ENCODE measurements at regions not wholly inside any gene's neighbourhood (a gene's known extent, or its start where the extent isn't known, plus 50 kb on each side); places are given as distances from the start of the nearest gene placed in this dataset.

GRCh38 chr2:121028577-121028976 lies 256.4 kb downstream of the TFCP2L1 start:
- TF ChIP-seq, protein P1, sequence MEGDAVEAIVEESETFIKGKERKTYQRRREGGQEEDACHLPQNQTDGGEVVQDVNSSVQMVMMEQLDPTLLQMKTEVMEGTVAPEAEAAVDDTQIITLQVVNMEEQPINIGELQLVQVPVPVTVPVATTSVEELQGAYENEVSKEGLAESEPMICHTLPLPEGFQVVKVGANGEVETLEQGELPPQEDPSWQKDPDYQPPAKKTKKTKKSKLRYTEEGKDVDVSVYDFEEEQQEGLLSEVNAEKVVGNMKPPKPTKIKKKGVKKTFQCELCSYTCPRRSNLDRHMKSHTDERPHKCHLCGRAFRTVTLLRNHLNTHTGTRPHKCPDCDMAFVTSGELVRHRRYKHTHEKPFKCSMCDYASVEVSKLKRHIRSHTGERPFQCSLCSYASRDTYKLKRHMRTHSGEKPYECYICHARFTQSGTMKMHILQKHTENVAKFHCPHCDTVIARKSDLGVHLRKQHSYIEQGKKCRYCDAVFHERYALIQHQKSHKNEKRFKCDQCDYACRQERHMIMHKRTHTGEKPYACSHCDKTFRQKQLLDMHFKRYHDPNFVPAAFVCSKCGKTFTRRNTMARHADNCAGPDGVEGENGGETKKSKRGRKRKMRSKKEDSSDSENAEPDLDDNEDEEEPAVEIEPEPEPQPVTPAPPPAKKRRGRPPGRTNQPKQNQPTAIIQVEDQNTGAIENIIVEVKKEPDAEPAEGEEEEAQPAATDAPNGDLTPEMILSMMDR (IDR thresholded peaks at IDR 0.05; ENCODE audit: insufficient read depth, low read depth, low read length): no peak
- Histone ChIP-seq H3K27me3 (ENCODE audit: control insufficient read depth, insufficient read depth, low read length) (peaks cover 32% of the 10 kb centered on the region), H3K4me3 (ENCODE audit: low read depth, low read length) (no peak overlapping the region), H3K36me3 (ENCODE audit: control insufficient read depth, insufficient read depth, low read length) (no peaks in the 10 kb centered on the region)
- no peak for DNase-seq (ENCODE audit: low read depth)
- POLR2A ChIA-PET: no interaction called here
- CTCF ChIA-PET: interaction anchor here (0.6 kb wide), 1 partner anchor 224 kb away, joined by 3 read pairs; no protein-coding TSS in a partner anchor

GRCh38 chr2:121030523-121030922 lies 254.5 kb downstream of the TFCP2L1 start:
- Histone ChIP-seq H3K36me3 (ENCODE audit: control insufficient read depth, insufficient read depth, low read length) (no peaks in the 10 kb centered on the region), H3K27me3 (ENCODE audit: control insufficient read depth, insufficient read depth, low read length) (peaks cover 37% of the 10 kb centered on the region), H3K4me3 (ENCODE audit: low read depth, low read length) (no peak overlapping the region)
- ChIA-PET CTCF (no interaction called here), POLR2A (no interaction called here)
- DNase-seq (ENCODE audit: low read depth): no peak
- TF ChIP-seq, protein P1 (IDR thresholded peaks at IDR 0.05; ENCODE audit: insufficient read depth, low read depth, low read length): no peak

GRCh38 chr2:121031568-121032340 lies 253.2 kb downstream of the TFCP2L1 start:
- Histone ChIP-seq H3K27me3 (ENCODE audit: control insufficient read depth, insufficient read depth, low read length) (peaks cover 39% of the 10 kb centered on the region), H3K4me3 (ENCODE audit: low read depth, low read length) (no peak overlapping the region), H3K36me3 (ENCODE audit: control insufficient read depth, insufficient read depth, low read length) (no peaks in the 10 kb centered on the region)
- DNase-seq (ENCODE audit: low read depth): no peak
- ChIA-PET CTCF (interaction anchor here (1.0 kb wide), 1 partner anchor 46 kb away, joined by 4 read pairs; no protein-coding TSS in a partner anchor), POLR2A (no interaction called here)
- TF ChIP-seq, protein P1 (IDR thresholded peaks at IDR 0.05; ENCODE audit: insufficient read depth, low read depth, low read length): no peak

DNA sequence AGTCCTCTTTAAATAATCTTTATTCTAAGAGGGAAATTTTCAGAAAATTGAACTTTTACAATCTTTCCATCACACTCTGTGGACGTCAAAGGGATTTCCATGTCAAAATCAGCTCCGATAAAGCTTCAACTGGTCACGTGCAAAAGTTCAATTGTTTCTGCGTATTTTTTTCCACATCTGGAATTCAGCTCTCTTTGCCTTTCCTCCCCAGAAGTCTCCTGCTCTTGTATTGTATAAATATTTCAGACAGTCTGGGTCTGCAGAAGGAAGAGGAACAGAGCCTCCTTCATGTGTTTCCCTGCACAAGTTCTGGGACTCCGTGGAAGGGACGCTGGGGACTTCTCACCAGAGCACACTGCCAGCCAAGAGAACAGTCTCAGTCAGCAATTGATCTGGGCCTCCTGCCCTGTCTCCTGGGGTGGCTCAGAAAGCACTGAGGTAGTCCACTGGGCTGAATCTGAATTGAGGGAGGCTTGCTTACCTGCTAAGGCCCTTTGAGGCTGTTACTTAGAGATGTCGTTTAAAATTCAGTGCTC lies 251.5 kb downstream of the TFCP2L1 start:
- Histone ChIP-seq H3K36me3 (ENCODE audit: control insufficient read depth, insufficient read depth, low read length) (no peaks in the 10 kb centered on the region), H3K4me3 (ENCODE audit: low read depth, low read length) (no peak overlapping the region), H3K27me3 (ENCODE audit: control insufficient read depth, insufficient read depth, low read length) (peaks cover 39% of the 10 kb centered on the region)
- CTCF ChIA-PET: interaction anchor here (1.6 kb wide), 1 partner anchor 8 kb away, joined by 4 read pairs; no protein-coding TSS in a partner anchor
- TF ChIP-seq, protein P1 (IDR thresholded peaks at IDR 0.05; ENCODE audit: insufficient read depth, low read depth, low read length): no peak
- POLR2A ChIA-PET: no interaction called here
- DNase-seq (ENCODE audit: low read depth): no peak

- ChIA-PET POLR2A (no interaction called here), CTCF (interaction anchor here (1.1 to 1.6 kb wide), 2 partner anchors 9 to 52 kb away, joined by 4 read pairs; no protein-coding TSS in a partner anchor)
- no peak overlapping the region for H3K4me3 ChIP-seq (ENCODE audit: low read depth, low read length)
- no peaks in the 10 kb centered on the region for H3K36me3 ChIP-seq (ENCODE audit: control insufficient read depth, insufficient read depth, low read length)
- DNase-seq (ENCODE audit: low read depth): no peak
- peaks cover 41% of the 10 kb centered on the region for H3K27me3 ChIP-seq (ENCODE audit: control insufficient read depth, insufficient read depth, low read length)
- TF ChIP-seq, protein P1 (IDR thresholded peaks at IDR 0.05; ENCODE audit: insufficient read depth, low read depth, low read length): no peak
Measured at GRCh38 chr2:121034551-121034950, 250.5 kb downstream of the TFCP2L1 start.

Data from BJ (cell line).